ENCODE measurements at regions not wholly inside any gene's neighbourhood (a gene's known extent, or its start where the extent isn't known, plus 50 kb on each side); places are given as distances from the start of the nearest gene placed in this dataset.

GRCh38 chr11:44509296-44509695, 56.2 kb upstream of the CD82 start:
- no peak for TF ChIP-seq EZH2 (IDR thresholded peaks at IDR 0.05; ENCODE audit: insufficient read depth, low read length)
- TF ChIP-seq, protein P1, sequence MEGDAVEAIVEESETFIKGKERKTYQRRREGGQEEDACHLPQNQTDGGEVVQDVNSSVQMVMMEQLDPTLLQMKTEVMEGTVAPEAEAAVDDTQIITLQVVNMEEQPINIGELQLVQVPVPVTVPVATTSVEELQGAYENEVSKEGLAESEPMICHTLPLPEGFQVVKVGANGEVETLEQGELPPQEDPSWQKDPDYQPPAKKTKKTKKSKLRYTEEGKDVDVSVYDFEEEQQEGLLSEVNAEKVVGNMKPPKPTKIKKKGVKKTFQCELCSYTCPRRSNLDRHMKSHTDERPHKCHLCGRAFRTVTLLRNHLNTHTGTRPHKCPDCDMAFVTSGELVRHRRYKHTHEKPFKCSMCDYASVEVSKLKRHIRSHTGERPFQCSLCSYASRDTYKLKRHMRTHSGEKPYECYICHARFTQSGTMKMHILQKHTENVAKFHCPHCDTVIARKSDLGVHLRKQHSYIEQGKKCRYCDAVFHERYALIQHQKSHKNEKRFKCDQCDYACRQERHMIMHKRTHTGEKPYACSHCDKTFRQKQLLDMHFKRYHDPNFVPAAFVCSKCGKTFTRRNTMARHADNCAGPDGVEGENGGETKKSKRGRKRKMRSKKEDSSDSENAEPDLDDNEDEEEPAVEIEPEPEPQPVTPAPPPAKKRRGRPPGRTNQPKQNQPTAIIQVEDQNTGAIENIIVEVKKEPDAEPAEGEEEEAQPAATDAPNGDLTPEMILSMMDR (IDR thresholded peaks at IDR 0.05; ENCODE audit: insufficient read depth, low read depth, low read length), result no peak
- no peak overlapping the region for H3K27ac Mint-ChIP-seq (ENCODE audit: unreplicated experiment)
- no peaks in the 10 kb centered on the region for H3K9me3 ChIP-seq (ENCODE audit: insufficient read depth, low read depth, low read length)
- H3K4me2 ChIP-seq (ENCODE audit: low read length), result no peak overlapping the region
- H3K9ac ChIP-seq (ENCODE audit: low read length), result no peak overlapping the region
- H3K27ac ChIP-seq (ENCODE audit: low read depth, low read length), result no peak overlapping the region
- no peaks in the 10 kb centered on the region for H3K36me3 ChIP-seq (ENCODE audit: insufficient read depth, low read length)
- no peak overlapping the region for H2AFZ ChIP-seq (ENCODE audit: low read depth, low read length)
- peaks cover 33% of the 10 kb centered on the region for H3K27me3 Mint-ChIP-seq (ENCODE audit: low read depth, unreplicated experiment)
- no peak overlapping the region for H3K4me3 Mint-ChIP-seq (ENCODE audit: unreplicated experiment)
- H3K4me1 Mint-ChIP-seq (ENCODE audit: low read depth, unreplicated experiment), result no peaks in the 10 kb centered on the region
- FAIRE-seq (no peak), DNase-seq (ENCODE audit: low read depth) (no peak)
- H3K79me2 ChIP-seq (ENCODE audit: insufficient read depth, low read length), result no peaks in the 10 kb centered on the region
- H3K36me3 Mint-ChIP-seq (ENCODE audit: low read depth, unreplicated experiment), result peaks cover 2% of the 10 kb centered on the region
- no peak overlapping the region for H3K4me3 ChIP-seq (ENCODE audit: insufficient read depth, low read depth, low read length)
- H4K20me1 ChIP-seq (ENCODE audit: insufficient read depth, low read length), result no peaks in the 10 kb centered on the region
- H3K9me3 Mint-ChIP-seq (ENCODE audit: unreplicated experiment), result peaks cover 12% of the 10 kb centered on the region
- peaks cover 26% of the 10 kb centered on the region for H3K27me3 ChIP-seq (ENCODE audit: insufficient read depth, low read length)
- peaks cover 4% of the 10 kb centered on the region for H3K4me1 ChIP-seq (ENCODE audit: insufficient read depth, low read length)

DNA sequence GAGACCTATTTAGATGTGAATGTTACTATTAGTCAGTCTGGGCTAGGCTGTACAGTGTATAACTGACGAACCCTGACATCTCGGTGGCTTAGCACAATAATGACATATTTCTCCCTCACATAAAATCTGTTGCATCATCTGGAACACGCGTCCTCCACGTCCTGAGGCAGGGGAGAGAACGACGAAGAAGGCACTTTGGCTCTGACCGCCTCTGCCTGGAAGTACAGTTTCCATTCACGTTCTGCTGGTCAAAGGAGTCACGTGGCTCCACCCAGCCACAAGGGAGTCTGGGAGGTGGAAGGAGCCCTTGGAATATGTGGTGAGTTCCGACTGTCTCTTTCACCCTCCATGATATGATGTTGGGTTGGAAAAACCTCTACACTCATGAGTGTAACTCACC, 55.1 kb upstream of the CD82 start:
- no peak overlapping the region for H3K4me3 ChIP-seq (ENCODE audit: insufficient read depth, low read depth, low read length)
- Mint-ChIP-seq H3K27ac (ENCODE audit: unreplicated experiment) (no peak overlapping the region), H3K9me3 (ENCODE audit: unreplicated experiment) (peaks cover 12% of the 10 kb centered on the region), H3K4me3 (ENCODE audit: unreplicated experiment) (no peak overlapping the region), H3K27me3 (ENCODE audit: low read depth, unreplicated experiment) (peaks cover 33% of the 10 kb centered on the region), H3K4me1 (ENCODE audit: low read depth, unreplicated experiment) (no peaks in the 10 kb centered on the region), H3K36me3 (ENCODE audit: low read depth, unreplicated experiment) (peaks cover 2% of the 10 kb centered on the region)
- no peak for FAIRE-seq
- H3K27me3 ChIP-seq (ENCODE audit: insufficient read depth, low read length), result peaks cover 26% of the 10 kb centered on the region
- no peak overlapping the region for H3K27ac ChIP-seq (ENCODE audit: low read depth, low read length)
- H4K20me1 ChIP-seq (ENCODE audit: insufficient read depth, low read length), result no peaks in the 10 kb centered on the region
- TF ChIP-seq EZH2 (IDR thresholded peaks at IDR 0.05; ENCODE audit: insufficient read depth, low read length), result no peak
- TF ChIP-seq, protein P1 (IDR thresholded peaks at IDR 0.05; ENCODE audit: insufficient read depth, low read depth, low read length), result no peak
- no peak overlapping the region for H3K9ac ChIP-seq (ENCODE audit: low read length)
- no peaks in the 10 kb centered on the region for H3K9me3 ChIP-seq (ENCODE audit: insufficient read depth, low read depth, low read length)
- H3K36me3 ChIP-seq (ENCODE audit: insufficient read depth, low read length), result no peaks in the 10 kb centered on the region
- no peak overlapping the region for H3K4me2 ChIP-seq (ENCODE audit: low read length)
- peaks cover 4% of the 10 kb centered on the region for H3K4me1 ChIP-seq (ENCODE audit: insufficient read depth, low read length)
- H2AFZ ChIP-seq (ENCODE audit: low read depth, low read length), result no peak overlapping the region
- no peaks in the 10 kb centered on the region for H3K79me2 ChIP-seq (ENCODE audit: insufficient read depth, low read length)
- DNase-seq (ENCODE audit: low read depth), result no peak

DNA sequence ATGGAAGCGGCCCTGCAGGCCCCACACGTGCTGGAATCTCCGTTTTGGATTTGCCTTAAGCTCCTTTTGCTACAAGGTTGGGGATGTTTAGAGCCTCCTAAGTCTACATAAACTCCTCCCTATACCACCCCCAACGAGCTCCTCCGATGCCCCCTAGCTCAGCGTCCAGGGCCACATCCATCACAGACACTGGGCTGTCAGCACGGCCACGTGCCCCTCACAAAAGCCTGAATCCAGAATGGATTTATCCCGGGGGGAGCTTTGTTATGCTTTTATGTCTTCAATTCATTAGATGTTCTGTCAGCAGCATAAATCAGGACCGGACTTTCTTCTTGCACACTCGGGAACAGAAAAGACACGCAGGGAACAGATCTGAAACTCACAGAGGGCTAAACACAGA, 52.6 kb upstream of the CD82 start:
- Mint-ChIP-seq H3K36me3 (ENCODE audit: low read depth, unreplicated experiment) (no peaks in the 10 kb centered on the region), H3K9me3 (ENCODE audit: unreplicated experiment) (peaks cover 10% of the 10 kb centered on the region), H3K27ac (ENCODE audit: unreplicated experiment) (no peak overlapping the region), H3K4me1 (ENCODE audit: low read depth, unreplicated experiment) (no peaks in the 10 kb centered on the region), H3K27me3 (ENCODE audit: low read depth, unreplicated experiment) (peaks cover 37% of the 10 kb centered on the region), H3K4me3 (ENCODE audit: unreplicated experiment) (no peak overlapping the region)
- peaks cover 26% of the 10 kb centered on the region for H3K27me3 ChIP-seq (ENCODE audit: insufficient read depth, low read length)
- DNase-seq (ENCODE audit: low read depth) (no peak), FAIRE-seq (no peak)
- no peaks in the 10 kb centered on the region for H3K4me1 ChIP-seq (ENCODE audit: insufficient read depth, low read length)
- no peak overlapping the region for H3K4me3 ChIP-seq (ENCODE audit: insufficient read depth, low read depth, low read length)
- no peak for TF ChIP-seq EZH2 (IDR thresholded peaks at IDR 0.05; ENCODE audit: insufficient read depth, low read length)
- TF ChIP-seq, protein P1 (IDR thresholded peaks at IDR 0.05; ENCODE audit: insufficient read depth, low read depth, low read length), result no peak
- no peak overlapping the region for H3K4me2 ChIP-seq (ENCODE audit: low read length)
- H3K36me3 ChIP-seq (ENCODE audit: insufficient read depth, low read length), result no peaks in the 10 kb centered on the region
- no peak overlapping the region for H3K9ac ChIP-seq (ENCODE audit: low read length)
- H4K20me1 ChIP-seq (ENCODE audit: insufficient read depth, low read length), result no peaks in the 10 kb centered on the region
- H3K27ac ChIP-seq (ENCODE audit: low read depth, low read length), result no peak overlapping the region
- H3K9me3 ChIP-seq (ENCODE audit: insufficient read depth, low read depth, low read length), result no peaks in the 10 kb centered on the region
- H3K79me2 ChIP-seq (ENCODE audit: insufficient read depth, low read length), result no peaks in the 10 kb centered on the region
- no peak overlapping the region for H2AFZ ChIP-seq (ENCODE audit: low read depth, low read length)

All from astrocyte (in vitro differentiated cells and primary cell).